Prostate gland (tissue), 2 donors: ENCODE measurements at regions not wholly inside any gene's neighbourhood (a gene's known extent, or its start where the extent isn't known, plus 50 kb on each side); places are given as distances from the start of the nearest gene placed in this dataset.

Experiments
- DNase-seq: peaks from one replicate; pipeline ENCODE4 v3.0.0-alpha.2; 2019; ENCODE audit warnings: low spot score
- H3K27ac ChIP-seq, 2 donors: fragments of 200-600 bp; sonication (generic); 2 replicates each; pipeline ENCODE4 v1.5.1; 2017 to 2019
- H3K27me3 ChIP-seq: fragments of 200-600 bp; sonication (generic); replicated peaks from 2 replicates; pipeline ENCODE4 v1.5.1; 2019; ENCODE audit not compliant: insufficient read depth
- H3K36me3 ChIP-seq, 2 donors: fragments of 200-600 bp; sonication (generic); 1 replicate in 1 of 2; 2 replicates in 1 of 2; pipeline versions ENCODE4 v1.5.1 to v1.8.1; 2017 to 2019
- H3K4me1 ChIP-seq: fragments of 200-600 bp; sonication (generic); replicated peaks from 2 replicates; pipeline ENCODE4 v1.5.1; 2019
- H3K4me3 ChIP-seq, 2 donors: fragments of 200-600 bp; sonication (generic); 2 replicates each; pipeline ENCODE4 v1.5.1; 2017 to 2019
- H3K9me3 ChIP-seq: fragments of 200-600 bp; sonication (generic); 2 replicates; pipeline ENCODE4 v1.5.1; 2017
- POLR2A ChIP-seq: fragments of 450-650 bp; IDR thresholded peaks from one replicate; pipeline ENCODE4 v1.6.1; 2016; ENCODE audit warnings: antibody characterized with exemption, mild to moderate bottlenecking
- POLR2AphosphoS5 ChIP-seq: sonication (generic); formaldehyde crosslinking; IDR thresholded peaks from one replicate; pipeline ENCODE4 v1.6.1; 2017; ENCODE audit warnings: antibody characterized with exemption
- WGBS: methylation state at CpG from one replicate; pipeline ENCODE4 v1.1.5; 2018; 5-methylcytosine and 5-hydroxymethylcytosine counted together
- intact Hi-C: fragments of 100-400 bp; cut with DNase I; formaldehyde crosslinking; loops from one replicate; pipeline ENCODE4 v1.14.2; 2022
- TF ChIP-seq, protein P1 (sequence below), 4 experiments: fragments of 200-600 bp in 2 of 4; fragments of 450-650 bp in 2 of 4; sonication (generic) in 2 of 4; IDR thresholded peaks; 1 replicate in 3 of 4; 2 replicates in 1 of 4; pipeline ENCODE4 v1.5.1; 2016 to 2019; ENCODE audit warnings: antibody characterized with exemption in 4 of 4, mild to moderate bottlenecking in 2 of 4, moderate library complexity in 2 of 4

- Histone ChIP-seq H3K27ac (no peak overlapping the region), H3K27me3 (no peaks in the 10 kb centered on the region), H3K36me3 (no peaks in the 10 kb centered on the region), H3K4me3 (no peak overlapping the region), H3K4me1 (no peaks in the 10 kb centered on the region), H3K9me3 (no peaks in the 10 kb centered on the region)
- intact Hi-C loops: no loop called here
- no peak for TF ChIP-seq POLR2AphosphoS5
- TF ChIP-seq, protein P1, sequence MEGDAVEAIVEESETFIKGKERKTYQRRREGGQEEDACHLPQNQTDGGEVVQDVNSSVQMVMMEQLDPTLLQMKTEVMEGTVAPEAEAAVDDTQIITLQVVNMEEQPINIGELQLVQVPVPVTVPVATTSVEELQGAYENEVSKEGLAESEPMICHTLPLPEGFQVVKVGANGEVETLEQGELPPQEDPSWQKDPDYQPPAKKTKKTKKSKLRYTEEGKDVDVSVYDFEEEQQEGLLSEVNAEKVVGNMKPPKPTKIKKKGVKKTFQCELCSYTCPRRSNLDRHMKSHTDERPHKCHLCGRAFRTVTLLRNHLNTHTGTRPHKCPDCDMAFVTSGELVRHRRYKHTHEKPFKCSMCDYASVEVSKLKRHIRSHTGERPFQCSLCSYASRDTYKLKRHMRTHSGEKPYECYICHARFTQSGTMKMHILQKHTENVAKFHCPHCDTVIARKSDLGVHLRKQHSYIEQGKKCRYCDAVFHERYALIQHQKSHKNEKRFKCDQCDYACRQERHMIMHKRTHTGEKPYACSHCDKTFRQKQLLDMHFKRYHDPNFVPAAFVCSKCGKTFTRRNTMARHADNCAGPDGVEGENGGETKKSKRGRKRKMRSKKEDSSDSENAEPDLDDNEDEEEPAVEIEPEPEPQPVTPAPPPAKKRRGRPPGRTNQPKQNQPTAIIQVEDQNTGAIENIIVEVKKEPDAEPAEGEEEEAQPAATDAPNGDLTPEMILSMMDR (IDR thresholded peaks at IDR 0.05): no peak
- no peak for TF ChIP-seq POLR2A
- 95% methylated on average over 11 of the region's 11 CpGs for WGBS
- no peak for DNase-seq
Observed at GRCh38 chr10:113225903-113226302, 275.9 kb downstream of the TCF7L2 start.

DNA sequence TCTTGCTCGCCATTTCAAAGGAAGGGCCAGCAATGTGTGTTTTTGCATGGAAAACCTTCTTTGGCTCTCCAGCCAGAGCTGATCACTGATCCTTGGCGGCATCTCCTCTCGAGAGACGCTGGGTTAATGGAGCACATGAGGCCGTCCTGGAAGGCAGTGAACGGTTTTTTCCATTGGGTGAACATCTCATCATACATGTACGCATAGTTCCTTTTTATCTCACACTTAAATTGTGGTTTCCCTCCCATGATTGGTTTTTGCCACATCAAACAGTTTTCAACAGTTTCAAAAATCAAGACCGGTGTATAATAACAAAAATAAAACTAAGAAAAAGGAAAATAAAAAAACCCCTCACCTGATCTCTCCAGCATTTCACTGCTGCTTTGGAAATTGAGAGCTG is 276.4 kb downstream of the TCF7L2 start:
- TF ChIP-seq POLR2A (no peak), POLR2AphosphoS5 (no peak)
- TF ChIP-seq, protein P1 (IDR thresholded peaks at IDR 0.05): no peak
- DNase-seq: no peak
- 81% methylated on average over 8 of the region's 8 CpGs for WGBS
- intact Hi-C loops: no loop called here
- Histone ChIP-seq H3K36me3 (no peaks in the 10 kb centered on the region), H3K4me3 (no peak overlapping the region), H3K27ac (no peak overlapping the region), H3K27me3 (no peaks in the 10 kb centered on the region), H3K4me1 (no peaks in the 10 kb centered on the region), H3K9me3 (no peaks in the 10 kb centered on the region)

DNA sequence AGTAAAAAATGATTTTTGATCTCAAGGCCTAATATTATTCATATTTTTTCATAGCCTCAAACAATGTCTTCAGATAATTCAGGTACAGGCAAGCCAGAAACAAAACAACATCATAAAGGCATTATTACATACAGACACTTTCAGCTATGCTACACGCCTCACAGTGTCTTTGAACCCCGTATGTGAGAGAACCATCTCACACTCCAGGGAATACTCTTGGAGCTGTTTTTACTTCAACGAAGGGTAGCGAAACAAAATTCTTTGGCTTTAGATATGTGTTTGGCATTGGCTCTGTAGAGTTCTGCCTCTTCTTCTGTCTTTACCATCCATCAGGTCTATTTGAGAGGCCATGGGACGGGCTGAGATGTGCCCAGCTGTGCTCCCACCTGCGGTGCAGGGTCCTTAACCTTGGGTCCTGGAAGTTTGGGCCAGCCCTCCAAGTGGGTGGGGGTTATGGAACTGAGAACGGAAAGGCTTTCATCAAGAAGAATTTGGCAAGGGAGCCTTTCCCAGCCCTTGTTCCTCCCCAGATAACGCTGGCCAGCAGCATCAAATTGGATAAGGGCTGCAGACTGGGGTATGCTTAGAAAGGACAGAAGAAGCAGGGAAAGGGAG is 276.9 kb downstream of the TCF7L2 start:
- H3K4me1 ChIP-seq: no peaks in the 10 kb centered on the region
- no peaks in the 10 kb centered on the region for H3K9me3 ChIP-seq
- no peak for TF ChIP-seq POLR2A
- no peaks in the 10 kb centered on the region for H3K27me3 ChIP-seq
- intact Hi-C loops: no loop called here
- H3K4me3 ChIP-seq: no peak overlapping the region
- H3K36me3 ChIP-seq: no peaks in the 10 kb centered on the region
- WGBS: 86% methylated on average over 8 of the region's 8 CpGs
- no peak overlapping the region for H3K27ac ChIP-seq
- DNase-seq: no peak

GRCh38 chr10:113228530-113228929 is 278.5 kb downstream of the TCF7L2 start:
- no peaks in the 10 kb centered on the region for H3K4me1 ChIP-seq
- no peaks in the 10 kb centered on the region for H3K9me3 ChIP-seq
- H3K36me3 ChIP-seq: no peaks in the 10 kb centered on the region
- H3K27me3 ChIP-seq: no peaks in the 10 kb centered on the region
- no peak overlapping the region for H3K27ac ChIP-seq
- no peak for DNase-seq
- no peak overlapping the region for H3K4me3 ChIP-seq
- TF ChIP-seq, protein P1 (IDR thresholded peaks at IDR 0.05): no peak
- TF ChIP-seq POLR2AphosphoS5: no peak
- TF ChIP-seq POLR2A: no peak
- 85% methylated on average over 7 of the region's 7 CpGs for WGBS
- intact Hi-C loops: no loop called here

- H3K4me3 ChIP-seq: no peak overlapping the region
- H3K27me3 ChIP-seq: no peaks in the 10 kb centered on the region
- no peaks in the 10 kb centered on the region for H3K4me1 ChIP-seq
- WGBS: 41% methylated on average over 6 of the region's 6 CpGs
- DNase-seq: no peak
- H3K27ac ChIP-seq: no peak overlapping the region
- no peaks in the 10 kb centered on the region for H3K9me3 ChIP-seq
- TF ChIP-seq, protein P1 (IDR thresholded peaks at IDR 0.05): no peak
- TF ChIP-seq POLR2A (no peak), POLR2AphosphoS5 (no peak)
- intact Hi-C loops: no loop called here
- no peaks in the 10 kb centered on the region for H3K36me3 ChIP-seq
Observed at GRCh38 chr10:113230011-113230610, 280.1 kb downstream of the TCF7L2 start.
